IMR-90 (cell line): ENCODE measurements at regions not wholly inside any gene's neighbourhood (a gene's known extent, or its start where the extent isn't known, plus 50 kb on each side); places are given as distances from the start of the nearest gene placed in this dataset.

Source experiments
- BHLHE40 ChIP-seq: fragments of 150-350 bp; IDR thresholded peaks from 2 replicates; pipeline ENCODE4 v1.6.1; 2016; ENCODE audit warnings: mild to moderate bottlenecking, low read depth, low read length
- CEBPB ChIP-seq: IDR thresholded peaks from 2 replicates; pipeline ENCODE4 v1.6.1; 2012; ENCODE audit warnings: low read depth, low read length, improper control_type of control experiment
- CHD1 ChIP-seq: IDR thresholded peaks from 2 replicates; pipeline ENCODE4 v1.6.1; 2012; ENCODE audit warnings: low read depth, low read length, improper control_type of control experiment
- MAFK ChIP-seq: IDR thresholded peaks from 2 replicates; pipeline ENCODE4 v1.6.1; 2012; ENCODE audit warnings: low read depth, low read length, improper control_type of control experiment
- MXI1 ChIP-seq: IDR thresholded peaks from 2 replicates; pipeline ENCODE4 v1.6.1; 2012; ENCODE audit warnings: low read depth, mild to moderate bottlenecking, low read length, moderate library complexity, borderline replicate concordance
- POLR2A ChIP-seq: IDR thresholded peaks from 2 replicates; pipeline ENCODE4 v1.6.1; 2012; ENCODE audit warnings: mild to moderate bottlenecking, low read depth, low read length
- RAD21 ChIP-seq: IDR thresholded peaks from 2 replicates; pipeline ENCODE4 v1.6.1; 2012; ENCODE audit warnings: low read length, improper control_type of control experiment
- RFX5 ChIP-seq: IDR thresholded peaks from 2 replicates; pipeline ENCODE4 v1.8.0; 2012; ENCODE audit warnings: low read depth, mild to moderate bottlenecking, low read length, moderate library complexity
- SMC3 ChIP-seq: fragments of 150-350 bp; IDR thresholded peaks from 2 replicates; pipeline ENCODE4 v1.6.1; 2016; ENCODE audit warnings: low read depth, mild to moderate bottlenecking, antibody characterized with exemption, low read length, moderate library complexity
- TF ChIP-seq, protein P1 (sequence below): conservative IDR thresholded peaks from 2 replicates; pipeline ENCODE4 v1.5.1; 2012; ENCODE audit warnings: mild to moderate bottlenecking, low read depth, low read length, improper control_type of control experiment

DNA sequence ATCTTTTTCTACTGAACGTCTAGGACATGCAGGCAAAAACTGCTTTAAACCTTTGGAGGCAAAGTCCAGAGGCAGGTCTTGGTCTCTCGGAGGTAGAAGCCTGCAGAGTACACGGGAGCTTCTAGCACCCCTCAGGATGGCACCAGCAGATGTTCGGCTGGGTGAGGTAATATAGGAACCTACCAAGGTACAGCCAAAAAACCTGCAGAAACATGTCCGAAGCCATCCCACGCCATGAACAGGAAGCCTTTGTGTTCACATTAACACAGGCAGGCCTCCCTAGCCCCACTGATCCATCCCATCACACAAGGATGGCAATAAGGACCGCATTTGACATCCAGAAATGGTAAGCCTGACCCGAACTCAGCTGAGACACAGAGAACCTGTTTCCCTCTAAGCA, 157.9 kb upstream of the HES1 start:
- TF ChIP-seq POLR2A (no peak), MAFK (no peak), RAD21 (no peak), CHD1 (no peak), BHLHE40 (no peak), CEBPB (no peak), RFX5 (no peak), SMC3 (no peak), MXI1 (no peak)
- TF ChIP-seq, protein P1, sequence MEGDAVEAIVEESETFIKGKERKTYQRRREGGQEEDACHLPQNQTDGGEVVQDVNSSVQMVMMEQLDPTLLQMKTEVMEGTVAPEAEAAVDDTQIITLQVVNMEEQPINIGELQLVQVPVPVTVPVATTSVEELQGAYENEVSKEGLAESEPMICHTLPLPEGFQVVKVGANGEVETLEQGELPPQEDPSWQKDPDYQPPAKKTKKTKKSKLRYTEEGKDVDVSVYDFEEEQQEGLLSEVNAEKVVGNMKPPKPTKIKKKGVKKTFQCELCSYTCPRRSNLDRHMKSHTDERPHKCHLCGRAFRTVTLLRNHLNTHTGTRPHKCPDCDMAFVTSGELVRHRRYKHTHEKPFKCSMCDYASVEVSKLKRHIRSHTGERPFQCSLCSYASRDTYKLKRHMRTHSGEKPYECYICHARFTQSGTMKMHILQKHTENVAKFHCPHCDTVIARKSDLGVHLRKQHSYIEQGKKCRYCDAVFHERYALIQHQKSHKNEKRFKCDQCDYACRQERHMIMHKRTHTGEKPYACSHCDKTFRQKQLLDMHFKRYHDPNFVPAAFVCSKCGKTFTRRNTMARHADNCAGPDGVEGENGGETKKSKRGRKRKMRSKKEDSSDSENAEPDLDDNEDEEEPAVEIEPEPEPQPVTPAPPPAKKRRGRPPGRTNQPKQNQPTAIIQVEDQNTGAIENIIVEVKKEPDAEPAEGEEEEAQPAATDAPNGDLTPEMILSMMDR, result no peak
